GM18907 (cell line): ENCODE measurements at regions not wholly inside any gene's neighbourhood (a gene's known extent, or its start where the extent isn't known, plus 50 kb on each side); places are given as distances from the start of the nearest gene placed in this dataset.

Experiments
- ATAC-seq: cut with Tn5 transposase; IDR thresholded peaks from one replicate; pipeline ENCODE4 v1.9.1; 2021; ENCODE audit warnings: mild to moderate bottlenecking, moderate library complexity; ENCODE audit not compliant: unreplicated experiment

- no peak for ATAC-seq
Observed at GRCh38 chr18:39414009-39414700, 1848.6 kb upstream of the CELF4 start.

DNA sequence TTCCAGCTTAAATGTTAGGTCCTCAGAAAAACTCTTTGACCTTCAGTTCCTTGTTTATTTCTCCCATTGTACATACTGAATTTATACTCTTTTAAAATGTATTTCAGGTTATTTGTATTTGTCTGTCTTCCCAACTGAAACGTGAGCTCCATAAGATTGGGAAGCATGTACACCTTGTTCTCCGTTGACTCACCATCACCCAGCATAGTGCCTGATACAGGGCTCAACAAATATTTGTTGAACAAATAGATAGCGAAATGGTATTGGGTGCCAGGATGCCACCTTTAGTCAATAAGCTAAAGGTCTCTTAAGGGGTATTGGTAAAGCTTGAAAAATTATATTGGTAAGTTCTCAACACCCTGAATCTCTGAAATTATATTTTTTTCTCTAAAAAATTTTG, 1841.3 kb upstream of the CELF4 start:
- ATAC-seq: no peak

- ATAC-seq: no peak
Observed at GRCh38 chr18:39403121-39403520, 1837.5 kb upstream of the CELF4 start.

- no peak for ATAC-seq
Observed at GRCh38 chr18:39399662-39400061, 1834.1 kb upstream of the CELF4 start.

- no peak for ATAC-seq
Observed at GRCh38 chr18:39396168-39396567, 1830.6 kb upstream of the CELF4 start.

- no peak for ATAC-seq
Observed at GRCh38 chr18:39389800-39390379, 1824.3 kb upstream of the CELF4 start.

DNA sequence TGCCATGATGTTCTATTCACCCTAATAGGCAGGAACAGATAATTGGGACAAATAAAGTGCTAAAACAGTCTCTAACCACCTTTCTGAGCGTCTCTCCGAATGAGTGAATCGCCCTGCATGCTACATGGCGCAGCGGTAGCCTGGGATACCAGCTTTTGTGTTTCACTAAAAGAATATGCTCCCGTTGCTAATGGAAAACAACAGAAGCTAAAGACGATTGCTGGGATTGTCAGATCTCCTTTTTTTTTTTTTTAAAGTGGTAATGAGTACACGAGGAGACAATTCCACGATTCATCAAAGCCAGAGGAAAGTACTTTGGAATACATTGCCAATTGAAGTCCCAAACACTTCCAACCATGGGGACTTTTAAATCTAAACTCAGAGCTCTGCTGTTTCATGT, 1815.3 kb upstream of the CELF4 start:
- ATAC-seq: no peak

- no peak for ATAC-seq
Observed at GRCh38 chr18:39380186-39380725, 1814.7 kb upstream of the CELF4 start.

DNA sequence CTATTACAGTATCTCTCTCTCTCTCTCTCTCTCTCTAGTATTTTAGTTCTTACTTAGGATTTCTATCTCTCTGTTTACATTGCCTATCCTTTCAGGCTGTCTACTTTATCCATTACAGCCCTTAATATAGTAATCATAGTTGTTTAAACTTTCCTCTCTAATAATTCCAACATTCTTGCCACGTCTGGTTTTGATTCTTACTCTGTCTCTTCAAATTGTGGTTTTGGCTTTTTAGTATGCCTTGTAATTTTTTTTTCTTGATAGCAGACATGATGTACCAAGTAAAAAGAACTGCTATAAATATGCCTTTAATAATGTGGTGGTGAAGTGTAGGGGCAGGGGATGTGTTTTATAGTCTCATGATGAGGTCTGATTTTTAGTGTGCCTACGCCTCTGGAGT, 1809.5 kb upstream of the CELF4 start:
- no peak for ATAC-seq

GRCh38 chr18:39371996-39372395, 1806.4 kb upstream of the CELF4 start:
- ATAC-seq: no peak

DNA sequence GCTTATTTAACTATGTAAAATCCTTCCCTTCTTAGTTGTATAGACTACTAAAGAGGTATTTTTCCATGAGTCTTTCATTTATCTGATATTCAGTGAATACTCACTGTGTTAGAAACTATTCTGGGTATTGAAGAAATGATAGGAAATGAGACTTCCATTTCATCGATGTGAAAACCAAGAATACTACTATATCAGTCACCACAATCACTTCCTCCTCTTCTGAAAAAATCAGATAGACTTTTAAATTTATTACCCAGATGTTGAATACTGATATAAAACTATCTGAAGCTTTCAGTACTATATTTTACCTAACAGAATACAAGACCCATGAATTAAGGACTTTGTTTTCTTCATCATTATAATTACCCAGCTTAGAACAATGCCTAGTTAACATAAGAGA, 1801.1 kb upstream of the CELF4 start:
- ATAC-seq: no peak

GRCh38 chr18:39365836-39366485, 1800.4 kb upstream of the CELF4 start:
- no peak for ATAC-seq

DNA sequence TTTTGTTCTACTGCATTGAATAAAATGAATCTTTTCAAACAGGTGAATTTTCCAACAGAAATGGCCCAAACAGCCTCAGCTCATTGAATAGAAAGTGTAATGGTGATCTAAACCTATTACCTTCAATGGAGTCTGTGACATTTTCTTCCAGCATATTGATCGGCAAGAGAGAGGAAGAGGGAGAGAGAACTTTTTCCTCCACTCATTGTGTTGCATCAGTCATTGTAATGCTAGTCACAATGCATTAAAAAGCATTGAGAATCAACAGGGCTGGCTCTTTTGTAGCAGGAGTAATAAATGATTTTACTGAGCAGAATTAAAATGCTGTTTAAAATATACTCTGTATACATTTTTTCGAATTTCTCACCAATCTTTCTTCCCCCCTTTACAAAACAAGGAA, 1794.5 kb upstream of the CELF4 start:
- ATAC-seq: no peak

DNA sequence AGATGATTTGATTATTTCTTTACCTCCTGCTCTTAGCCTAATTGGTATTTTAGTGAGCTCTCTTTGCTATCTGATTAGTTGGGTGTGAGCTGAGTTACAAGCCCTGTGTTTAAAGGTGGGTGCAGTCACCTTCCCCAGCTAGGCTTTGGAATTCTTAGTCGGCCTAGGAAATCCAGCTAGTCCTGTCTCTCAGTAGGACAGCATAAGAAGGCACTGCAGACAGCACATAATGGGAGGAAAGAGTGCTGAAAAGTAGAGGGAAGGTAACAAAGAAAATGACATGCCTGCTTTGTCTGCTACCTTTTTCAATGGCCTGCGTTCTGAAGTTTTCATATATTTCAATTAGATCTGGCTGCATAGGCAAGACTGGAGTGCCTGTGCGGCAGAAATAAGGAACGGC, 1794.0 kb upstream of the CELF4 start:
- ATAC-seq: no peak

DNA sequence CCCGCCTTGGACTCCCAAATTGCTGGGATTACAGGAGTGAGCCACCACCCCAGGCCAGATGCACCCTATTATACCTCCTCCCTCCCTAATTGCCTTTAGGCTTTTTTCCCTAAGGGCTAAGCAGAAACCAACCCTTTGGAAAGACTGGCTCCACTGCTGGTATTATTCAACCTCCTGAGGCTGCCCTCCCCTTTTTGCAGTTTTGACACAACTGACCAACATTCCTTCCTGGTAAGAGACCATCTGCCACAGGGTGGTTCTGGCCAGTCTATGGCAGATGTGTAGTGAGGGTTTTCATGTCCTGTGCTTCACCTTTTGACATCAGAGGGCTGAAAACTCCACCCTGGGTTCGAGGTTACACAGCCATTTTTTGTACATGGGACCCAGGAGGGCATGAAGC, 1785.3 kb upstream of the CELF4 start:
- no peak for ATAC-seq

DNA sequence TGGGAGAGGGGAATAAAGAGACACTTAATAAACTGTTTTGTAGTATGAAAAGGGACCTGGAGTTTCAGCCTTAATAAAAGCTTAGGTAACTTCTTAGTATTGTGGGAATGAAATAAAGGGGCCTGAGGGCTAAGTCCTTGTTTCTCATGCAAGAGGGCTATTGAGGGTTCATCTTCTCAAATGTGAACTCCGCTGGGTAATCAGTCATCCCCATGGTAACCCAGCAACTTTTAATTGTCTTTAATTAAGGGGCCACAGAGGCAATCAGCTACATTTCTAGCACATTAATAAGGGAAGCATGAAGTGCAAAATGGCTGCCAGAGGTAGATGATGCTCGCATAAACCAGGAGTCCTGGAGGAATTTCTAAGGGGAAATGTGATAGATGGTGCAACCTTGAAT, 1784.2 kb upstream of the CELF4 start:
- ATAC-seq: no peak

DNA sequence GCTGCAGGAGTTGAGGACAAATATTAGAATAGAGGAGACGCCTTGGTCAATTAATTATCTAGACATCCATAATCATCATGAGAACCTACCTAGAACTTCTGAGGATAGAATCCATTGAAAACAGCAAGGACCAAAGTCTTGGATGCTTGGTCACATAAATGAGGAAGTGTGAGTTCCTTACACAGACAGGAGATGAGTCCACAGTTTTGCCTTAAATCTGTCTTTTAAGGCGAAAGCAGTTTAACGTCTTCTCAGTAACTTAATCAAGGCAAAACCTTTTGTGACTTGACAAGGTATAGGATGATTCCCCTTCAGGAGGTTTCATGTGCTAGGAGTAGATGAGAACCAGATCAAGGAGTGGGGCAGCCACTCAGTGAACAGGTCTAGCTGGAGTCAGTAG, 1783.2 kb upstream of the CELF4 start:
- no peak for ATAC-seq

GRCh38 chr18:39347701-39348100, 1782.1 kb upstream of the CELF4 start:
- ATAC-seq: no peak

GRCh38 chr18:39346916-39347315, 1781.3 kb upstream of the CELF4 start:
- ATAC-seq: no peak

- no peak for ATAC-seq
Observed at GRCh38 chr18:39345321-39345720, 1779.7 kb upstream of the CELF4 start.

DNA sequence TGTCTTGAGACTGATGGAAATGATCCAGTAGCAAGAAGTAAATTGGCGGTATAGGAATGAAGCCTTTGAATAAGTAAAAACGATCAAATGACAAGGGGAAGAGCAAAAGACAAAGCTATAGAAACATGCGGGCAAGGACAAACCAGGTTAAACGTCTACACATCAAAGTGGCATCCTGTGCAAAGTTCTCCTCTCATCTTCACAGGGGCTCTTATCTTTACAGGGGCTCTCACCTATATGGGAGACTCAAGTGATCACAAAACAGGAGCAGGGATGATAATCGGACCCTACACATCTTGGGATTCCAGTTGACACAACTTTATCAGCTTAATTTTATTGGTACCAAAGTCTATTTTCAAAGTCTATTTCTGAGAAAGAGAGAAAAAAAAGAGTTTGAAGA, 1778.9 kb upstream of the CELF4 start:
- ATAC-seq: no peak

DNA sequence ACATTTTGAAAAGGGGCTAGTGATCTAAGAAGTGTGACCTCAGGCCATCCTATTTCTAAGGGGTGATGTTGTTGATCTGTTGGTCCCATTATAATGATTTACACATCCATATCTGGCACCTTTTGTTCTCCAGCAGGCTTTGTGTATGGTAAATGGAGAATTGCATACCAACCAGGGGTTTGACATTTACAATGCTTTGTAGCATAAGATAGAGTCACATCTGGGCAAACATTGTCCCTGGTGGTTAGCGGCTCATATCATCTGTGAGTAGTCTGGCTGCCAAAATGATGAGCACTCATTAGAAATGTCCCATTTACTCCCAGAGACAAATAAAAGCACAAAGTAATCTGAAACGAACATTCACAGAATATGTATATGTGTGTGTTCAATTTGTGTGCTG, 1775.5 kb upstream of the CELF4 start:
- no peak for ATAC-seq
